PC-9 (cell line): ENCODE measurements at regions not wholly inside any gene's neighbourhood (a gene's known extent, or its start where the extent isn't known, plus 50 kb on each side); places are given as distances from the start of the nearest gene placed in this dataset.
"Not testable (repeated sequence)": the region's sequence is repeated elsewhere in the genome, so short reads cannot be mapped to it uniquely, and the experiment has no call there.

Experiments used
- EZH2 ChIP-seq: fragments of 200-600 bp; sonication (generic); IDR thresholded peaks from 2 replicates; pipeline ENCODE4 v1.8.0; 2017; ENCODE audit warnings: antibody characterized with exemption, low read depth
- TF ChIP-seq, protein P1 (sequence below): fragments of 200-600 bp; sonication (generic); conservative IDR thresholded peaks from 2 replicates; pipeline ENCODE4 v1.6.1; 2017; ENCODE audit warnings: mixed run types, antibody characterized with exemption, mild to moderate bottlenecking, moderate library complexity

DNA sequence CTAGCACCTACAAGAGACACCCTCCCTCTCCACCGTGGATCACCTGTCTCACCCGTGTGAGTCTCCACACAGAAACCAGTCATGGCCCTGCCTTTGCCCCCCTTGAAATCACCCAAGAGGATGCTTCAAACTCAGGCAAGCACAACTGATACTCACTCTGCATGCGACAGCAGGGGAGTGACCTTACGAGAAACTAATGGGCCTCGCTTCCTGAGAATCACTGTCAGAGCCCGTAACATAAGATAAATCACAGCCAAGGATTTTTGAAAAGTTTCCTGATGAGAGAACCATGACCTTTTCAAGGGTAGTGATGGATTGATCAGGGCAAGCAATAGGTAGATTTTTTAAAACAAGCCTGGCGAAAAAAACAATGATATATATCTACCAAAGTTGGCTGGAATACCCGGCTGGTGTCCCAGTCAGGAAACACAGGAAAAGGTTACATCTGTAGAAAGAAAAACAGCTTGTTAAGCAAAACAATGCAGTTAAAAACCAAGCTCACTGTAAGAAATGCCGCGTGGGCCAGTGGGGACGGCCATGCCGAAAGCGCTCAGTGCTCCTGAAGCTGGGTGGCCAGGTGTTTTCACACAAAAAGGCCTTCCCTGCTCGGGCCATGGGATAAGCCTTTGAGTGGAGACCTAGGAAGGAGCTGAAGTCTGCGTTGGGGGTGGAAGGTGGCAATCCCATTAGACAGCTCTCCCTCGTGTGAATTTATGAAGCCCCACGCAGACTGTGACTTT lies 388.6 kb upstream of the FRG1 start:
- TF ChIP-seq, protein P1, sequence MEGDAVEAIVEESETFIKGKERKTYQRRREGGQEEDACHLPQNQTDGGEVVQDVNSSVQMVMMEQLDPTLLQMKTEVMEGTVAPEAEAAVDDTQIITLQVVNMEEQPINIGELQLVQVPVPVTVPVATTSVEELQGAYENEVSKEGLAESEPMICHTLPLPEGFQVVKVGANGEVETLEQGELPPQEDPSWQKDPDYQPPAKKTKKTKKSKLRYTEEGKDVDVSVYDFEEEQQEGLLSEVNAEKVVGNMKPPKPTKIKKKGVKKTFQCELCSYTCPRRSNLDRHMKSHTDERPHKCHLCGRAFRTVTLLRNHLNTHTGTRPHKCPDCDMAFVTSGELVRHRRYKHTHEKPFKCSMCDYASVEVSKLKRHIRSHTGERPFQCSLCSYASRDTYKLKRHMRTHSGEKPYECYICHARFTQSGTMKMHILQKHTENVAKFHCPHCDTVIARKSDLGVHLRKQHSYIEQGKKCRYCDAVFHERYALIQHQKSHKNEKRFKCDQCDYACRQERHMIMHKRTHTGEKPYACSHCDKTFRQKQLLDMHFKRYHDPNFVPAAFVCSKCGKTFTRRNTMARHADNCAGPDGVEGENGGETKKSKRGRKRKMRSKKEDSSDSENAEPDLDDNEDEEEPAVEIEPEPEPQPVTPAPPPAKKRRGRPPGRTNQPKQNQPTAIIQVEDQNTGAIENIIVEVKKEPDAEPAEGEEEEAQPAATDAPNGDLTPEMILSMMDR, result not testable (repeated sequence)
- not testable (repeated sequence) for TF ChIP-seq EZH2
